CD4-positive, alpha-beta T cell (primary cell): ENCODE measurements at regions not wholly inside any gene's neighbourhood (a gene's known extent, or its start where the extent isn't known, plus 50 kb on each side); places are given as distances from the start of the nearest gene placed in this dataset.

Experiments
- ATAC-seq: fragments of 200-7000 bp; cut with Tn5 transposase; one replicate; pipeline ENCODE4 v1.10.0; 2022; ENCODE audit warnings: mild to moderate bottlenecking; ENCODE audit not compliant: poor library complexity
- CTCF ChIA-PET: fragments of 350-600 bp; sonication (Branson Sonifier 250); formaldehyde crosslinking; loops from one replicate; lab custom pipeline; 2021; ENCODE audit warnings: antibody characterized with exemption, inconsistent platforms; lab: Charles Lee
- POLR2A ChIA-PET: fragments of 350-600 bp; sonication (Branson Sonifier 250); formaldehyde crosslinking; loops from one replicate; lab custom pipeline; 2021; ENCODE audit warnings: antibody characterized with exemption, inconsistent platforms; lab: Charles Lee
- DNase-seq, 14 experiments: peaks; one replicate each; pipeline ENCODE4 v3.0.0-alpha.2; 2013 to 2020; ENCODE audit warnings: mixed read lengths in 2 of 14
- H3K27ac ChIP-seq, 2 donors: one replicate each; pipeline versions ENCODE4 v1.5.1 to v1.7.0; 2013; ENCODE audit warnings: low read length in 2 of 2, low read depth in 1 of 2, mild to moderate bottlenecking in 1 of 2
- H3K27me3 ChIP-seq, 2 experiments: 1 replicate in 1 of 2; 2 replicates in 1 of 2; pipeline versions ENCODE4 v1.6.1 to v1.7.0; 2013; ENCODE audit warnings: low read length in 2 of 2, control low read depth in 1 of 2, mild to moderate bottlenecking in 1 of 2, moderate library complexity in 1 of 2; ENCODE audit not compliant: insufficient read depth in 2 of 2, control insufficient read depth in 1 of 2
- H3K36me3 ChIP-seq: one replicate; pipeline ENCODE4 v1.6.1; 2013; ENCODE audit warnings: low read length, control low read depth; ENCODE audit not compliant: insufficient read depth
- H3K4me1 ChIP-seq: one replicate; pipeline ENCODE4 v1.6.1; 2013; ENCODE audit warnings: low read length, control low read depth; ENCODE audit not compliant: insufficient read depth
- H3K4me3 ChIP-seq: one replicate; pipeline ENCODE4 v1.5.1; 2013; ENCODE audit warnings: mild to moderate bottlenecking, low read length, moderate library complexity
- H3K9me3 ChIP-seq, 2 experiments: 1 replicate in 1 of 2; 2 replicates in 1 of 2; pipeline versions ENCODE4 v1.6.1 to v1.7.0; 2013; ENCODE audit warnings: low read length in 2 of 2, mild to moderate bottlenecking in 2 of 2, control low read depth in 1 of 2, moderate library complexity in 1 of 2; ENCODE audit not compliant: control insufficient read depth in 1 of 2, insufficient read depth in 1 of 2
- H3K27ac Mint-ChIP-seq: one replicate; pipeline ENCODE4 v1.8.0; 2020; ENCODE audit warnings: mixed read lengths
- H3K27me3 Mint-ChIP-seq: one replicate; pipeline ENCODE4 v1.8.0; 2021; ENCODE audit warnings: mixed read lengths
- H3K36me3 Mint-ChIP-seq: one replicate; pipeline ENCODE4 v1.8.0; 2021; ENCODE audit warnings: low read depth, mixed read lengths
- H3K4me1 Mint-ChIP-seq: one replicate; pipeline ENCODE4 v1.8.0; 2021; ENCODE audit warnings: low read depth, mixed read lengths
- H3K4me3 Mint-ChIP-seq: one replicate; pipeline ENCODE4 v1.8.0; 2020; ENCODE audit warnings: mild to moderate bottlenecking, mixed read lengths
- H3K9me3 Mint-ChIP-seq: one replicate; pipeline ENCODE4 v1.8.0; 2020; ENCODE audit warnings: mixed read lengths
- intact Hi-C, 2 experiments: fragments of 100-400 bp; cut with DNase I in 1 of 2; cut with micrococcal nuclease in 1 of 2; formaldehyde crosslinking; loops; one replicate each; pipeline versions ENCODE4 v1.15.1 to v1.9.0; 2023 to 2025; cut with DNase I, micrococcal nuclease
- TF ChIP-seq, protein P1 (sequence below): fragments of 200-600 bp; IDR thresholded peaks from one replicate; pipeline ENCODE4 v1.8.0; 2022; ENCODE audit warnings: antibody characterized with exemption, mild to moderate bottlenecking

DNA sequence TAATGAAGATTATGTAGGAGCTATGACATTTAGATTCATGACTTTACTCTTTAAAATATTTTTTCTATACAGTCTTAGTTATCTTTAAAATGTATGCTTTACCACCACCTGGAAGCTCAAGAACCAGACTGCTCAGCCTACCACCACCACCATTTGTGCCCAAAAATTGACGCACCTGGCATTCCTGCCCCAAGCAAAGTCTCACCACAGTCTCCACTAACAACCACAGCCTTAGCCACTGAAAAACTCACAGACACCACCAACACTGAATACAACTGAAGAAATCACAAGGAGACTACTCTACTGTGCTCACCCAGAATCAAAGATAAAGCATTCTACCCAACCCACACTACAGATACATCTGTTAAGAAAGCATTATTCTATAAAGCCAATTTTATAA lies 201.9 kb upstream of the PDE10A start:
- H3K4me3 ChIP-seq = no peak overlapping the region
- Mint-ChIP-seq H3K9me3 (peaks cover 13% of the 10 kb centered on the region), H3K27me3 (peaks cover 22% of the 10 kb centered on the region), H3K4me1 (no peaks in the 10 kb centered on the region), H3K36me3 (no peaks in the 10 kb centered on the region), H3K27ac (no peak overlapping the region), H3K4me3 (no peak overlapping the region)
- no peaks in the 10 kb centered on the region for H3K36me3 ChIP-seq
- H3K27me3 ChIP-seq = peaks cover 0 to 4% of the 10 kb centered on the region in 2 experiments
- ChIA-PET POLR2A (no interaction called here), CTCF (no interaction called here)
- H3K27ac ChIP-seq = no peak overlapping the region
- intact Hi-C loops = no loop called here
- no peak for ATAC-seq
- TF ChIP-seq, protein P1, sequence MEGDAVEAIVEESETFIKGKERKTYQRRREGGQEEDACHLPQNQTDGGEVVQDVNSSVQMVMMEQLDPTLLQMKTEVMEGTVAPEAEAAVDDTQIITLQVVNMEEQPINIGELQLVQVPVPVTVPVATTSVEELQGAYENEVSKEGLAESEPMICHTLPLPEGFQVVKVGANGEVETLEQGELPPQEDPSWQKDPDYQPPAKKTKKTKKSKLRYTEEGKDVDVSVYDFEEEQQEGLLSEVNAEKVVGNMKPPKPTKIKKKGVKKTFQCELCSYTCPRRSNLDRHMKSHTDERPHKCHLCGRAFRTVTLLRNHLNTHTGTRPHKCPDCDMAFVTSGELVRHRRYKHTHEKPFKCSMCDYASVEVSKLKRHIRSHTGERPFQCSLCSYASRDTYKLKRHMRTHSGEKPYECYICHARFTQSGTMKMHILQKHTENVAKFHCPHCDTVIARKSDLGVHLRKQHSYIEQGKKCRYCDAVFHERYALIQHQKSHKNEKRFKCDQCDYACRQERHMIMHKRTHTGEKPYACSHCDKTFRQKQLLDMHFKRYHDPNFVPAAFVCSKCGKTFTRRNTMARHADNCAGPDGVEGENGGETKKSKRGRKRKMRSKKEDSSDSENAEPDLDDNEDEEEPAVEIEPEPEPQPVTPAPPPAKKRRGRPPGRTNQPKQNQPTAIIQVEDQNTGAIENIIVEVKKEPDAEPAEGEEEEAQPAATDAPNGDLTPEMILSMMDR = no peak
- peaks cover 6 to 8% of the 10 kb centered on the region in 2 experiments for H3K9me3 ChIP-seq
- DNase-seq = no peak
- no peaks in the 10 kb centered on the region for H3K4me1 ChIP-seq

DNA sequence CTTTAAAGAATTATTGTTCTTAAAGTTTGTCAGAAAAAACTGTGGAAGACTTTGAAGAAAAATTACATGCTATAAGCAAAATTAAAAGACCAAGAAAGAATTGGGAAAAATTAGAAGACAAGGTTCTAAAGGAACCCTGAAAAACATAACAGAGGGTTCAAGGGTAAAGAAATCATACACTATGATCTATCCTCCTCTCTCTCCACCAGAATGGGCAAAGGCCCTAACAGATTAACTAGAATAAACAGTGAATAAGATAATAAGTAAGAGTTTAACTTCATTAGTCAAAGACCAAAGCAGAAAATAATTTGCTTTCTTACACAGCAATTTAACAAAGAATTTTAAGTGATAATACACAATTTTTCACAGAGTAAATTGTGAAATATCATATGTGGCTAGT lies 201.2 kb upstream of the PDE10A start:
- Mint-ChIP-seq H3K4me3 (no peak overlapping the region), H3K27me3 (peaks cover 26% of the 10 kb centered on the region), H3K27ac (no peak overlapping the region), H3K9me3 (peaks cover 6% of the 10 kb centered on the region), H3K4me1 (no peaks in the 10 kb centered on the region), H3K36me3 (no peaks in the 10 kb centered on the region)
- TF ChIP-seq, protein P1 = no peak
- H3K9me3 ChIP-seq = peaks cover 6 to 8% of the 10 kb centered on the region in 2 experiments
- H3K27me3 ChIP-seq = peaks cover 0 to 4% of the 10 kb centered on the region in 2 experiments
- H3K27ac ChIP-seq = no peak overlapping the region
- H3K4me3 ChIP-seq = no peak overlapping the region
- no peaks in the 10 kb centered on the region for H3K4me1 ChIP-seq
- POLR2A ChIA-PET = no interaction called here
- H3K36me3 ChIP-seq = no peaks in the 10 kb centered on the region
- DNase-seq (no peak), ATAC-seq (no peak)
- intact Hi-C loops = no loop called here
- CTCF ChIA-PET = no interaction called here

DNA sequence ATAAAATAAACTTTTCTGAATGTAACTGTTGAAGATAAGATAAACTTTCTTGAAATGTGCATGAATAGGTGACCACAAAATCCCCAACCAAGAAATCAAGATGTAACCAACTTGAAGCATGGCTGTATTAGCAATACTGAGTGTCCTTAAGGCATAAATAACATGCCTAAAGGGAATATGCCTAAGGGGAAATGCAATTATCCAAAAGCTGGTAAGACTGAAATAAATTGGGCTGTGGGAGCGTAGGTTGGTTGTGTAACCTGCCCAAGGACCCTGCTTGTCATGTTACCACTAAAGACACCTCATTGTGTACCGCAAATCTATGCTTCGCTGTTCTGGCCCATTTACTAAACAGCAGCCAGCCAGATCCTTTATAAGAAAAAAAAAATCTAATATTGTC lies 200.8 kb upstream of the PDE10A start:
- Histone ChIP-seq H3K27ac (no peak overlapping the region), H3K36me3 (no peaks in the 10 kb centered on the region), H3K27me3 (peaks cover 0 to 4% of the 10 kb centered on the region in 2 experiments), H3K4me1 (no peaks in the 10 kb centered on the region), H3K4me3 (no peak overlapping the region), H3K9me3 (peaks cover 6 to 8% of the 10 kb centered on the region in 2 experiments)
- intact Hi-C loops = no loop called here
- Mint-ChIP-seq H3K4me1 (no peaks in the 10 kb centered on the region), H3K4me3 (no peak overlapping the region), H3K27ac (no peak overlapping the region), H3K9me3 (peaks cover 4% of the 10 kb centered on the region), H3K36me3 (no peaks in the 10 kb centered on the region), H3K27me3 (peaks cover 26% of the 10 kb centered on the region)
- ATAC-seq (no peak), DNase-seq (no peak)
- CTCF ChIA-PET = no interaction called here
- TF ChIP-seq, protein P1 = no peak
- POLR2A ChIA-PET = no interaction called here
